Mammary epithelial cell (primary cell): ENCODE measurements at regions not wholly inside any gene's neighbourhood (a gene's known extent, or its start where the extent isn't known, plus 50 kb on each side); places are given as distances from the start of the nearest gene placed in this dataset.

ENCODE experiments used
- EZH2 ChIP-seq: IDR thresholded peaks from 2 replicates; pipeline ENCODE4 v1.6.1; 2012; ENCODE audit warnings: low read length, inconsistent platforms, borderline replicate concordance
- TF ChIP-seq, protein P1 (sequence below), 2 donors: IDR thresholded peaks in 1 of 2; conservative IDR thresholded peaks in 1 of 2; 2 replicates each; pipeline ENCODE4 v1.5.1; 2011 to 2012; ENCODE audit warnings: inconsistent platforms in 2 of 2, low read length in 2 of 2, mild to moderate bottlenecking in 2 of 2, control low read depth in 1 of 2, low read depth in 1 of 2; ENCODE audit not compliant: insufficient read depth in 1 of 2; ENCODE audit errors: extremely low read depth in 1 of 2

DNA sequence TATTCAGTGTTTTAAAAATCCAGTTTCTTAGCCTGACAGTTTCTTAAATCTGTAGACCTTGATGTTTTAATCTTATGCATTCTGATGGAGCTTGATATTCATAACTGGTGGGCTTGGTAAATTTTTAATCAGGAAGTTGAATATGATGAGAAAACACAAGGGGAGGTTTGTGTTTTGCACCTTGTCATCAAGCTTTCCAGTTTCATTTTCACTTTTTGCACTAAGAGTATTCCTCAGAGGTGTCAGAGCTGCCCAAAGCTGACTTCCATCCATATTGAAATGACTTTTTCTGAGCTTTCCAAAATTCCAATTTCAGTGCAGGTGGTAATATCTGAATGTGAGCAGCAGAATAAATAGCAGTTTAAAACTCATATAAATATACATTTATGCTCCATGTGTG lies 555.0 kb upstream of the RBFOX1 start:
- TF ChIP-seq, protein P1, sequence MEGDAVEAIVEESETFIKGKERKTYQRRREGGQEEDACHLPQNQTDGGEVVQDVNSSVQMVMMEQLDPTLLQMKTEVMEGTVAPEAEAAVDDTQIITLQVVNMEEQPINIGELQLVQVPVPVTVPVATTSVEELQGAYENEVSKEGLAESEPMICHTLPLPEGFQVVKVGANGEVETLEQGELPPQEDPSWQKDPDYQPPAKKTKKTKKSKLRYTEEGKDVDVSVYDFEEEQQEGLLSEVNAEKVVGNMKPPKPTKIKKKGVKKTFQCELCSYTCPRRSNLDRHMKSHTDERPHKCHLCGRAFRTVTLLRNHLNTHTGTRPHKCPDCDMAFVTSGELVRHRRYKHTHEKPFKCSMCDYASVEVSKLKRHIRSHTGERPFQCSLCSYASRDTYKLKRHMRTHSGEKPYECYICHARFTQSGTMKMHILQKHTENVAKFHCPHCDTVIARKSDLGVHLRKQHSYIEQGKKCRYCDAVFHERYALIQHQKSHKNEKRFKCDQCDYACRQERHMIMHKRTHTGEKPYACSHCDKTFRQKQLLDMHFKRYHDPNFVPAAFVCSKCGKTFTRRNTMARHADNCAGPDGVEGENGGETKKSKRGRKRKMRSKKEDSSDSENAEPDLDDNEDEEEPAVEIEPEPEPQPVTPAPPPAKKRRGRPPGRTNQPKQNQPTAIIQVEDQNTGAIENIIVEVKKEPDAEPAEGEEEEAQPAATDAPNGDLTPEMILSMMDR (conservative IDR thresholded peaks at IDR 0.05 in 1 of 2, IDR thresholded peaks at IDR 0.05 in 1 of 2; ENCODE audit: extremely low read depth in 1 of 2, insufficient read depth in 1 of 2, low read depth in 1 of 2, low read length in 2 of 2): no peak
- no peak for TF ChIP-seq EZH2
